Skeletal muscle tissue (tissue), 3 donors: ENCODE measurements at regions not wholly inside any gene's neighbourhood (a gene's known extent, or its start where the extent isn't known, plus 50 kb on each side); places are given as distances from the start of the nearest gene placed in this dataset.

Experiments used
- H3K27ac ChIP-seq: one replicate; pipeline ENCODE4 v1.7.0; 2013; ENCODE audit warnings: mild to moderate bottlenecking, low read depth, low read length, inconsistent platforms
- H3K27me3 ChIP-seq, 3 donors: one replicate each; pipeline ENCODE4 v1.7.0; 2013; ENCODE audit warnings: low read length in 3 of 3; ENCODE audit not compliant: control insufficient read depth in 3 of 3, insufficient read depth in 3 of 3
- H3K36me3 ChIP-seq, 3 donors: one replicate each; pipeline ENCODE4 v1.7.0; 2013; ENCODE audit warnings: low read length in 3 of 3; ENCODE audit not compliant: control insufficient read depth in 3 of 3, insufficient read depth in 3 of 3
- H3K4me1 ChIP-seq, 3 donors: one replicate each; pipeline ENCODE4 v1.7.0; 2013; ENCODE audit warnings: low read length in 3 of 3, mild to moderate bottlenecking in 3 of 3; ENCODE audit not compliant: control insufficient read depth in 3 of 3, insufficient read depth in 3 of 3
- H3K4me3 ChIP-seq, 3 donors: one replicate each; pipeline ENCODE4 v1.7.0; 2013; ENCODE audit warnings: low read length in 3 of 3
- H3K9ac ChIP-seq, 3 donors: one replicate each; pipeline ENCODE4 v1.7.0; 2013; ENCODE audit warnings: low read length in 3 of 3, mild to moderate bottlenecking in 3 of 3, moderate library complexity in 2 of 3, low read depth in 1 of 3
- H3K9me3 ChIP-seq, 3 donors: one replicate each; pipeline ENCODE4 v1.7.0; 2013; ENCODE audit warnings: low read length in 3 of 3; ENCODE audit not compliant: control insufficient read depth in 3 of 3
- donor health status: Osteomylitis.

DNA sequence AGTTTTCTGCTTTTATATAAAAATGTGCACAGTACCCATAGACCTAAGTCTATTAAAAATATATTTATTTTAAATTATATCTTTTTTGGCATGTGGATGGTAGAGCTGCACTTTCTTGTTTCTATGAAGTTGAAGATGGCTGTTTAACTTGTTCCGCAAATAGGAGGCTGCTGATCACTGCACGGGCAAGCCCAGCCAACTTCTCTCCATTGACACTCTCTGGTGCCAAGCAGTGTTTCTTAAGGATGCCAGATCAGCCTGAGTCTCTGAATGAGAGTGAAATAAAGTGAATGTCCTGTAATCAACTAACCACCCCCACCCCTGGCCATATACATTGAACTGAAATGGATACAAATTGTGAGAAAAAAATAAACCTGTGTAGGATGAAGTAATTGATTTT lies 202.9 kb upstream of the KLHL1 start:
- no peaks in the 10 kb centered on the region for H3K36me3 ChIP-seq

GRCh38 chr13:70310396-70311119 lies 202.3 kb upstream of the KLHL1 start:
- Histone ChIP-seq H3K27me3 (no peaks in the 10 kb centered on the region), H3K36me3 (no peaks in the 10 kb centered on the region), H3K4me3 (no peak overlapping the region), H3K9ac (no peak overlapping the region), H3K4me1 (no peaks in the 10 kb centered on the region), H3K9me3 (no peaks in the 10 kb centered on the region), H3K27ac (no peak overlapping the region)

More for the DNA sequence above, 202.9 kb upstream of the KLHL1 start:
- H3K9me3 ChIP-seq: no peaks in the 10 kb centered on the region
- no peaks in the 10 kb centered on the region for H3K27me3 ChIP-seq
- no peak overlapping the region for H3K27ac ChIP-seq
- H3K9ac ChIP-seq: no peak overlapping the region
- no peak overlapping the region for H3K4me3 ChIP-seq
- H3K4me1 ChIP-seq: no peaks in the 10 kb centered on the region

DNA sequence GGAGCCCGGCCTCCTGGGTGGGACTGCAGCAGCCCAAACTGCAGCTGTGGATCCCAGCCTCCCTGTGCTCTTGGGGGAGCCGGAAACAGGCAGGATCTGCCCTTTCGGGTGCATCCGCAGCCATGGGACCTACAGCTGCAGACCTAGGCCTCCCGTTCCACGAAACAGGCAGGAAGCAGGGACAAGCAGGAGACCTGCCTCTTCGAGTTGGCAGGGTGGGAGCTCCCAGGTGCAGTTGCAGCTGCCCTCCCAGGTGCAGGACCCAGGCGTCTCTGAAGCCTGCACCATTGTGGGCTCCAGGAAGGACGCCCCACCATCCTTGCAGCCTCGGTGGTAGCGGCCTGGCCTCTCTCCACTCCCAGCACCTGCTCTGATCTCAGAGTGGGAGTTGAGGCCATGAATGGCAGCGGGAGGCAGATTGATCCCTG lies 189.0 kb upstream of the KLHL1 start:
- Histone ChIP-seq H3K4me3 (no peak overlapping the region), H3K27me3 (no peaks in the 10 kb centered on the region), H3K36me3 (no peaks in the 10 kb centered on the region), H3K9ac (no peak overlapping the region), H3K9me3 (peaks cover 0 to 8% (median 5%) of the 10 kb centered on the region in 3 donors), H3K4me1 (no peaks in the 10 kb centered on the region), H3K27ac (no peak overlapping the region)

DNA sequence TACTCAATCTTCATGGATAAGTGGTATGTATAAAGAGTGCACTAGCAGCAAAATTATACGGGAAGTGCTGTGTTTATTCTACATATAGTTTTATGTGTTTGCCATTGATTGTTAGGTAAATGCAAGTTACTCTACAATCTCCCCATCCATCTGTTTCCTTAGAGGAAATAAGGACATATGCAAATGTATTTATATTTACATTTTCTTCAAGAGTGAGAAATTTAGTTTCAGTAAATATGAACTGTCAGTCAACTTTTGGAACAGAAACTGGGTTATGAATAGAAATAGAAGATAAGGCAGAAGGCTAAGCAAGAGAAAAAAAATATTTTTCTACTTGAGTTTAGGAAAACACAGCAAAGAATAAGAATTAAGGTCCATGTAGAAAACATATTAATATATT lies 176.1 kb upstream of the KLHL1 start:
- no peak overlapping the region for H3K27ac ChIP-seq
- no peaks in the 10 kb centered on the region for H3K27me3 ChIP-seq
- no peaks in the 10 kb centered on the region for H3K36me3 ChIP-seq

GRCh38 chr13:70275841-70276240 lies 167.6 kb upstream of the KLHL1 start:
- Histone ChIP-seq H3K27ac (no peak overlapping the region), H3K9me3 (no peaks in the 10 kb centered on the region), H3K36me3 (no peaks in the 10 kb centered on the region), H3K27me3 (no peaks in the 10 kb centered on the region), H3K4me3 (no peak overlapping the region), H3K9ac (no peak overlapping the region), H3K4me1 (no peaks in the 10 kb centered on the region)

More for the DNA sequence above, 176.1 kb upstream of the KLHL1 start:
- no peak overlapping the region for H3K9ac ChIP-seq
- no peak overlapping the region for H3K4me3 ChIP-seq
- H3K4me1 ChIP-seq: no peaks in the 10 kb centered on the region
- no peaks in the 10 kb centered on the region for H3K9me3 ChIP-seq

- H3K9ac ChIP-seq: no peak overlapping the region
- no peaks in the 10 kb centered on the region for H3K4me1 ChIP-seq
- no peak overlapping the region for H3K27ac ChIP-seq
- no peak overlapping the region for H3K4me3 ChIP-seq
- H3K36me3 ChIP-seq: no peaks in the 10 kb centered on the region
- no peaks in the 10 kb centered on the region for H3K9me3 ChIP-seq
- no peaks in the 10 kb centered on the region for H3K27me3 ChIP-seq
These were observed 147.2 kb upstream of the KLHL1 start for GRCh38 chr13:70255406-70255991.

GRCh38 chr13:70253834-70254233 lies 145.6 kb upstream of the KLHL1 start:
- Histone ChIP-seq H3K27me3 (no peaks in the 10 kb centered on the region), H3K9me3 (no peaks in the 10 kb centered on the region), H3K36me3 (no peaks in the 10 kb centered on the region), H3K4me1 (no peaks in the 10 kb centered on the region), H3K9ac (no peak overlapping the region), H3K4me3 (no peak overlapping the region), H3K27ac (no peak overlapping the region)

- no peak overlapping the region for H3K27ac ChIP-seq
These were observed 145.2 kb upstream of the KLHL1 start for GRCh38 chr13:70253411-70253810.

GRCh38 chr13:70249332-70250064 lies 141.2 kb upstream of the KLHL1 start:
- no peak overlapping the region for H3K4me3 ChIP-seq
- H3K36me3 ChIP-seq: no peaks in the 10 kb centered on the region
- no peak overlapping the region for H3K9ac ChIP-seq
- no peaks in the 10 kb centered on the region for H3K4me1 ChIP-seq
- H3K9me3 ChIP-seq: no peaks in the 10 kb centered on the region
- H3K27ac ChIP-seq: no peak overlapping the region
- no peaks in the 10 kb centered on the region for H3K27me3 ChIP-seq

More at GRCh38 chr13:70253411-70253810, 145.2 kb upstream of the KLHL1 start:
- no peaks in the 10 kb centered on the region for H3K36me3 ChIP-seq
- no peak overlapping the region for H3K4me3 ChIP-seq
- H3K9me3 ChIP-seq: no peaks in the 10 kb centered on the region
- H3K9ac ChIP-seq: no peak overlapping the region
- H3K27me3 ChIP-seq: no peaks in the 10 kb centered on the region
- H3K4me1 ChIP-seq: no peaks in the 10 kb centered on the region

GRCh38 chr13:70237131-70237530 lies 128.9 kb upstream of the KLHL1 start:
- H3K4me3 ChIP-seq: no peak overlapping the region
- no peaks in the 10 kb centered on the region for H3K36me3 ChIP-seq
- H3K27me3 ChIP-seq: no peaks in the 10 kb centered on the region
- H3K9ac ChIP-seq: no peak overlapping the region
- H3K4me1 ChIP-seq: no peaks in the 10 kb centered on the region
- H3K27ac ChIP-seq: no peak overlapping the region
- H3K9me3 ChIP-seq: no peaks in the 10 kb centered on the region
